Osteocyte (in vitro differentiated cells): ENCODE measurements at regions not wholly inside any gene's neighbourhood (a gene's known extent, or its start where the extent isn't known, plus 50 kb on each side); places are given as distances from the start of the nearest gene placed in this dataset.

Experiments used
- DNase-seq: peaks from one replicate; pipeline ENCODE4 v3.0.0; 2021; ENCODE audit warnings: mixed read lengths; ENCODE audit not compliant: unreplicated experiment; ENCODE audit errors: extremely low spot score
- H3K27ac Mint-ChIP-seq: one replicate; pipeline ENCODE4 v1.8.0; 2021; ENCODE audit warnings: mild to moderate bottlenecking, mixed read lengths; ENCODE audit not compliant: unreplicated experiment
- H3K27me3 Mint-ChIP-seq: one replicate; pipeline ENCODE4 v1.8.0; 2021; ENCODE audit warnings: mixed read lengths; ENCODE audit not compliant: unreplicated experiment
- H3K36me3 Mint-ChIP-seq: one replicate; pipeline ENCODE4 v1.8.0; 2021; ENCODE audit warnings: mixed read lengths; ENCODE audit not compliant: unreplicated experiment
- H3K4me1 Mint-ChIP-seq: one replicate; pipeline ENCODE4 v1.8.0; 2021; ENCODE audit warnings: mixed read lengths; ENCODE audit not compliant: unreplicated experiment
- H3K4me3 Mint-ChIP-seq: one replicate; pipeline ENCODE4 v1.8.0; 2021; ENCODE audit warnings: mild to moderate bottlenecking, moderate library complexity, mixed read lengths; ENCODE audit not compliant: unreplicated experiment
- H3K9me3 Mint-ChIP-seq: one replicate; pipeline ENCODE4 v1.8.0; 2021; ENCODE audit warnings: mixed read lengths; ENCODE audit not compliant: unreplicated experiment
- CTCF ChIP-seq: fragments of 200-600 bp; sonication (generic); IDR thresholded peaks from 2 replicates; pipeline ENCODE4 v1.5.0; 2021; ENCODE audit warnings: antibody characterized with exemption, mild to moderate bottlenecking, moderate library complexity

GRCh38 chr13:99737481-99738245, 233.9 kb downstream of the ZIC5 start:
- TF ChIP-seq CTCF: no peak
- no peaks in the 10 kb centered on the region for H3K36me3 Mint-ChIP-seq
- no peaks in the 10 kb centered on the region for H3K9me3 Mint-ChIP-seq
- no peak for DNase-seq
- H3K4me3 Mint-ChIP-seq: no peak overlapping the region
- peaks cover 11% of the 10 kb centered on the region for H3K27me3 Mint-ChIP-seq
- H3K27ac Mint-ChIP-seq: no peak overlapping the region
- H3K4me1 Mint-ChIP-seq: peaks cover 12% of the 10 kb centered on the region

- H3K9me3 Mint-ChIP-seq: no peaks in the 10 kb centered on the region
- peaks cover 11% of the 10 kb centered on the region for H3K4me1 Mint-ChIP-seq
- no peak for DNase-seq
- H3K4me3 Mint-ChIP-seq: no peak overlapping the region
- no peak for TF ChIP-seq CTCF
- H3K36me3 Mint-ChIP-seq: no peaks in the 10 kb centered on the region
- H3K27ac Mint-ChIP-seq: no peak overlapping the region
- peaks cover 11% of the 10 kb centered on the region for H3K27me3 Mint-ChIP-seq
These were observed 235.0 kb downstream of the ZIC5 start for GRCh38 chr13:99736541-99736940.

GRCh38 chr13:99734013-99734693, 232.9 kb downstream of the TM9SF2 start:
- peaks cover 7% of the 10 kb centered on the region for H3K27me3 Mint-ChIP-seq
- peaks cover 13% of the 10 kb centered on the region for H3K4me1 Mint-ChIP-seq
- DNase-seq: no peak
- H3K36me3 Mint-ChIP-seq: no peaks in the 10 kb centered on the region
- no peak for TF ChIP-seq CTCF
- no peak overlapping the region for H3K4me3 Mint-ChIP-seq
- H3K27ac Mint-ChIP-seq: no peak overlapping the region
- H3K9me3 Mint-ChIP-seq: no peaks in the 10 kb centered on the region

GRCh38 chr13:99733346-99733745, 232.1 kb downstream of the TM9SF2 start:
- Mint-ChIP-seq H3K27me3 (peaks cover 7% of the 10 kb centered on the region), H3K4me3 (no peak overlapping the region), H3K9me3 (no peaks in the 10 kb centered on the region), H3K4me1 (peaks cover 9% of the 10 kb centered on the region), H3K27ac (no peak overlapping the region), H3K36me3 (no peaks in the 10 kb centered on the region)
- no peak for DNase-seq
- TF ChIP-seq CTCF: no peak

GRCh38 chr13:99731747-99732146, 230.5 kb downstream of the TM9SF2 start:
- H3K4me1 Mint-ChIP-seq: peaks cover 9% of the 10 kb centered on the region
- no peak overlapping the region for H3K4me3 Mint-ChIP-seq
- H3K27ac Mint-ChIP-seq: no peak overlapping the region

More at GRCh38 chr13:99731747-99732146, 230.5 kb downstream of the TM9SF2 start:
- no peaks in the 10 kb centered on the region for H3K36me3 Mint-ChIP-seq
- no peaks in the 10 kb centered on the region for H3K9me3 Mint-ChIP-seq
- DNase-seq: no peak
- no peak for TF ChIP-seq CTCF
- H3K27me3 Mint-ChIP-seq: peaks cover 7% of the 10 kb centered on the region
